ENCODE measurements at regions not wholly inside any gene's neighbourhood (a gene's known extent, or its start where the extent isn't known, plus 50 kb on each side); places are given as distances from the start of the nearest gene placed in this dataset.

- H3K4me3 ChIP-seq (replicated peaks in 1 of 2; ENCODE audit: low read depth in 2 of 2, low read length in 2 of 2) = no peak overlapping the region
- TF ChIP-seq CTCF (IDR thresholded peaks at IDR 0.05; ENCODE audit: low read depth, low read length) = no peak
- DNase-seq (ENCODE audit: low read depth in 2 of 2) = no peak
These were observed 584.8 kb downstream of the HINT1 start for GRCh38 chr5:130580264-130580663.

DNA sequence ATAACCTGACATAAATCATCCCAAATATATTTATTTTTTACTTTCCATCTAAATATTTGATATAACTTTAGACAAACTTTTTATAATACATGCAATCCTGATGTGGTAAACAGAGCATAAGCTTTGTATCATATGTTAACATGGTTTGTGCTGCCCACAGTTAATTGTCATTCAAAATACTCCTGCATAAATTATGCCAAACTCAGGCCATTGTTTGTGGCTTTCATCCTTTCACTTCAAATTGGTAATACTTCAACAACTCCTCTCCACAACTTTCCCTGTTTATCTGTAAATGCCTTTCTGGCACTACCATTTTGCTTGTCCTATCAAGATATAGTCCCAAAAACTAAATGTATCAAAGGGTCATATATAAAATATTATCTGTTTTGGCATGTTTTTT lies 586.7 kb downstream of the HINT1 start:
- no peak overlapping the region for H3K4me3 ChIP-seq (replicated peaks in 1 of 2; ENCODE audit: low read depth in 2 of 2, low read length in 2 of 2)
- DNase-seq (ENCODE audit: low read depth in 2 of 2) = no peak
- no peak for TF ChIP-seq CTCF (IDR thresholded peaks at IDR 0.05; ENCODE audit: low read depth, low read length)

GRCh38 chr5:130571076-130571475 lies 594.0 kb downstream of the HINT1 start:
- no peak overlapping the region for H3K4me3 ChIP-seq (replicated peaks in 1 of 2; ENCODE audit: low read depth in 2 of 2, low read length in 2 of 2)
- no peak for TF ChIP-seq CTCF (IDR thresholded peaks at IDR 0.05; ENCODE audit: low read depth, low read length)
- DNase-seq (ENCODE audit: low read depth in 2 of 2) = peak; percentile 47 to 81

DNA sequence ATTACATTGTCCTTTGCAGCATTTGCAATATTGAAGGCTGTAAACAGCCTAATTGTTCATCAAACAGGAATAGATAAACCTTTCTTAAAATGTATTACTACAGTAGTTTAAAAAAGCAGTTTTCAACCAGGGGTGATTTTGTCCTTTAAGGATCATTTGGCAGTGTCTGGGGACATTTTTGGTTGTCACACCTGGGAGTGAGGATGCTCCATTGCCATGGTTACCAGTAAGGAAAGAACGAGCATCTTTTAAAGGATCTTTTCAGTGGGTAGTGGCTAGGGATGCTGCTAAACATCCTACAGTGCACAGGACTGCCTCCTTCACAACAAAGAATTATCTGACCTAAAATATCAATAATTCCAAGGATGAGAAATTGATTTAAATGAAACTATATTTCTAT lies 596.3 kb downstream of the HINT1 start:
- TF ChIP-seq CTCF (IDR thresholded peaks at IDR 0.05; ENCODE audit: low read depth, low read length) = no peak
- DNase-seq (ENCODE audit: low read depth in 2 of 2) = no peak
- H3K4me3 ChIP-seq (replicated peaks in 1 of 2; ENCODE audit: low read depth in 2 of 2, low read length in 2 of 2) = no peak overlapping the region

- TF ChIP-seq CTCF (IDR thresholded peaks at IDR 0.05; ENCODE audit: low read depth, low read length) = no peak
- no peak overlapping the region for H3K4me3 ChIP-seq (replicated peaks in 1 of 2; ENCODE audit: low read depth in 2 of 2, low read length in 2 of 2)
- no peak for DNase-seq (ENCODE audit: low read depth in 2 of 2)
These were observed 609.6 kb downstream of the HINT1 start for GRCh38 chr5:130555429-130555828.

DNA sequence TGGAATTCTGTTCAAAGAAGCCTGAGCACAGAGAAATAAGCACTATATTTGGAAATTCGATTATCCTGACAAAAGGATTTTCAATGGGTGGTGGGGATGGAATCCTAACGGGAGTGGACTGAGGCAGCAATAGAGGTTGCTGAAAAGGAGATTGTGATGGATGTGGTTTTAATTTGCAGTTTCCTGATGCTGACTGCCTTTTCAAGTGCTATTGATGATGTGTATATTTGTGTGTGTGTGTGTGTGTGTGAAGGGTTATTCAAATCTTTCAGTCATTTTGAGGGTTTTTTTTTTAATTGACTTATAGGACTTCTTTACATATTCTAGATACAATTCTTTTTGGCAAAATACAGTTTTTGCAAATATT lies 614.5 kb downstream of the HINT1 start:
- no peak for TF ChIP-seq CTCF (IDR thresholded peaks at IDR 0.05; ENCODE audit: low read depth, low read length)
- H3K4me3 ChIP-seq (replicated peaks in 1 of 2; ENCODE audit: low read depth in 2 of 2, low read length in 2 of 2) = no peak overlapping the region
- no peak for DNase-seq (ENCODE audit: low read depth in 2 of 2)

DNA sequence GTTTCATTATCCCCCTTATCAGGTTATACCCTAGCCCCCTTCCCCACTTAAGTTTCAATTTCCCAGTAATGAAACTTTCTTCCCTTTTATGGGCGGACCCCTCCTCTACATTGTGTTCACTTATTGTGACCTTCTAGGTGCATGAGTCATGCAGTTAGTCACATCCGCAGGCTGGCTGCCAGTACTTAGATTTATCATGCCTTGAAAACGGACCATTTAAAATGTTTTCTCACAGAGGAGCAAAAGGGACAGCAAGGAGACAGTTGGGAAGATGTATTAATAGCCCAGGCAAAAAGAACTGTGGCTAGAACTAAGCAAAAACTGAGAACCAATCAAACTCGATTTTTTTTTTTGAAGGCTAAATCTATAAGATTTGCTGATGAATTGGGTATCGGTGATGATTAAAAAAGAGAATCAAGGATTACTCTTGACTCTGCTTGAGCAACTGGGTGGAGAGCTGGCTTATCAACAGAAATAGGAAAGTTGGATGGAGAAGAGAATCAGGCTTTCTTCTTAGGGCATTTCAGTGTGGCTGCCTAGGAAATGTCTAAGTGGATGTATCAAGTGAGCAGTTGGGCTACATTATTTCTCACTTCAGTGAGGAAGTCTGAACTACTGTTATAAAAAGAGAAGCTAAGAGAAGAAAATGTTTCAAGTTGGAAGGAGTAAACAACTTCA lies 615.0 kb downstream of the HINT1 start:
- DNase-seq (ENCODE audit: low read depth in 2 of 2) = peak; percentile 75 to 89
- TF ChIP-seq CTCF (IDR thresholded peaks at IDR 0.05; ENCODE audit: low read depth, low read length) = no peak
- H3K4me3 ChIP-seq (replicated peaks in 1 of 2; ENCODE audit: low read depth in 2 of 2, low read length in 2 of 2) = no peak overlapping the region

All from cardiac fibroblast (primary cell).